ENCODE measurements at regions not wholly inside any gene's neighbourhood (a gene's known extent, or its start where the extent isn't known, plus 50 kb on each side); places are given as distances from the start of the nearest gene placed in this dataset.
A peak's percentile ranks its signal among the peaks of the same experiment; 100 is the strongest.

GRCh38 chr7:81549484-81550016 lies 220.3 kb downstream of the HGF start:
- Histone ChIP-seq H3K4me3 (ENCODE audit: extremely low read depth in 1 of 4, insufficient read depth in 2 of 4, low read depth in 3 of 4, low read length in 4 of 4) (no peak overlapping the region), H2BK15ac (ENCODE audit: low read length) (no peak overlapping the region), H3K79me2 (ENCODE audit: control insufficient read depth in 1 of 2, insufficient read depth in 2 of 2, low read length in 2 of 2) (no peaks in the 10 kb centered on the region), H3K9me3 (ENCODE audit: insufficient read depth in 2 of 2, low read depth in 1 of 2, low read length in 1 of 2) (peaks cover 3 to 5% of the 10 kb centered on the region in 2 experiments; a peak in 1 of 4 replicates), H3K4ac (replicated peaks; ENCODE audit: insufficient read length, low read depth, low read length) (no peak overlapping the region), H3K36me3 (ENCODE audit: control insufficient read depth in 2 of 4, insufficient read depth in 4 of 4, low read length in 3 of 4) (no peaks in the 10 kb centered on the region), H4K5ac (ENCODE audit: insufficient read length, low read depth, low read length) (peak overlapping the region; percentile 38), H3K56ac (replicated peaks; ENCODE audit: insufficient read length, low read depth, low read length) (no peak overlapping the region), H3K27ac (ENCODE audit: low read depth, low read length) (peak overlapping the region; percentile 63; the same call in 1 of the 2 replicates), H4K8ac (ENCODE audit: extremely low read depth, insufficient read depth, low read length) (no peak overlapping the region), H2AK5ac (ENCODE audit: low read depth, low read length) (no peak overlapping the region), H3K23me2 (ENCODE audit: low read depth, low read length) (no peaks in the 10 kb centered on the region), H3K4me2 (ENCODE audit: insufficient read depth in 1 of 2, low read depth in 2 of 2, low read length in 2 of 2) (no peak overlapping the region), H2BK20ac (ENCODE audit: low read length) (no peak overlapping the region), H3K14ac (ENCODE audit: insufficient read length) (no peak overlapping the region), H3K4me1 (replicated peaks in 1 of 4; ENCODE audit: control insufficient read depth in 3 of 4, insufficient read depth in 4 of 4, low read length in 3 of 4) (peaks cover 0 to 12% (median 1%) of the 10 kb centered on the region in 4 experiments; a peak in 3 of 7 replicates), H2AFZ (ENCODE audit: low read length) (no peak overlapping the region), H2BK120ac (replicated peaks; ENCODE audit: low read depth, low read length) (peak overlapping the region; percentile 33), H3K23ac (ENCODE audit: insufficient read length) (no peak overlapping the region), H3K27me3 (replicated peaks in 1 of 4; ENCODE audit: control insufficient read depth in 3 of 4, extremely low read depth in 1 of 4, insufficient read depth in 3 of 4, low read length in 3 of 4) (no peaks in the 10 kb centered on the region), H3K79me1 (ENCODE audit: low read depth, low read length) (no peaks in the 10 kb centered on the region), H2BK5ac (ENCODE audit: low read depth, low read length) (no peak overlapping the region), H4K91ac (replicated peaks; ENCODE audit: insufficient read length, low read length) (no peak overlapping the region), H4K20me1 (replicated peaks in 1 of 2; ENCODE audit: control insufficient read depth in 1 of 2, insufficient read depth in 2 of 2, low read length in 2 of 2) (no peaks in the 10 kb centered on the region), H3K18ac (ENCODE audit: extremely low read depth, low read length) (no peak overlapping the region), H2BK12ac (ENCODE audit: low read depth, low read length) (no peak overlapping the region), H3K9ac (replicated peaks in 1 of 4; ENCODE audit: extremely low read depth in 1 of 4, low read depth in 3 of 4, low read length in 3 of 4) (no peak overlapping the region)
- peak in 1 of 2 experiments; percentile 52 for DNase-seq (ENCODE audit: low read depth in 1 of 2, low spot score in 2 of 2)
- TF ChIP-seq POU5F1 (IDR thresholded peaks at IDR 0.05; ENCODE audit: low read depth, low read length) = 0 out of 2 replicates have a peak, but pooled peaks have one; percentile 47
- TF ChIP-seq SIX5 (IDR thresholded peaks at IDR 0.05; ENCODE audit: low read depth, low read length) = no peak
- TF ChIP-seq TCF12 (IDR thresholded peaks at IDR 0.05; ENCODE audit: low read depth, low read length) = peak; percentile 63; the same call in 1 of the 2 replicates
- CTCF ChIA-PET (ENCODE audit: partially characterized antibody) = no interaction called here
- WGBS, 2 experiments (ENCODE audit: extremely low coverage in 1 of 2, insufficient coverage in 1 of 2, insufficient read length in 1 of 2, insufficient replicate concordance in 2 of 2, low coverage in 1 of 2, low lambda C conversion rate in 2 of 2, missing lambda C conversion rate in 1 of 2) = 73% methylated on average over 8 of the region's 8 CpGs; no CpG with 5 or more reads in 1 of the 2 experiments
- POLR2A ChIA-PET (ENCODE audit: partially characterized antibody) = interaction anchor here (0.6 kb wide), 2 partner anchors 26 to 117 kb away, joined by 3 read pairs; no protein-coding TSS in a partner anchor
- no peak for FAIRE-seq
